GM18907 (cell line): ENCODE measurements at regions not wholly inside any gene's neighbourhood (a gene's known extent, or its start where the extent isn't known, plus 50 kb on each side); places are given as distances from the start of the nearest gene placed in this dataset.

Experiments used
- ATAC-seq: cut with Tn5 transposase; IDR thresholded peaks from one replicate; pipeline ENCODE4 v1.9.1; 2021; ENCODE audit warnings: mild to moderate bottlenecking, moderate library complexity; ENCODE audit not compliant: unreplicated experiment

DNA sequence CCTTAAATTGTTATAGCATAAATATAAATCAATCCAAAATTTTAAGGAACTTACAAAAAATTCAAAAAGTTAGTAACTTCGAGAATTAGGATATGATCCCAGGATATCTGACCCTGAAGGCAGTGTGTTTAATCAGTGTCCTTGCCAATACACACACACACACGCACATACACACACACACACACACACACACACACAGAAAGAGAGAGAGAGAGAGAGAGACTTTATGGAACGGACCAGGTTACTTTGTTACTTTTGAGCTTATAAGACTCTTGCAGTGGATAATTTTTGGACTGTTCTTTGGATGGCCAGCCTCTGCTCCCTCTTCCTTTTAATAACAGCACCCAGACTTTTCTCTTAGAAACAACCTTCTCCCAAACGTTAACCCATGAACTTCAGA lies 322.9 kb downstream of the NFIB start:
- ATAC-seq = no peak

DNA sequence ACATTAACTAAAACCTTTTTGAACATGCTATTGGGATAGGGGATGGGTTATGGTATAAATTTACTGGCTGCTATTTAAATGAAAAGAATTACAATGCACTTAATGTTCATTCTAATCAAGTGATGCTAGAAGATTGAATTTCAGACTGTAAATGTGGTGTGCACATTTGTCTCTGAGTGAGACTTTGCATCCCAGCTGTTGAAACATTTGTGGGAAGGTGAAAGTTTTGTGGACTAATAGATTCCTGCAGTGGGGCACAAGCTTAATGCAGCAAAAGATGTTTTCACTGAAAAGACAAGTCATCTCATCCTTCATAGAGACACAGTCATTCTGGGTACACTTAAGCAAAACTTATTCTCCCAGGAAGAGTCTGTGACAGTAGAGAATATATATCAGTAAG lies 323.6 kb downstream of the NFIB start:
- ATAC-seq = no peak

DNA sequence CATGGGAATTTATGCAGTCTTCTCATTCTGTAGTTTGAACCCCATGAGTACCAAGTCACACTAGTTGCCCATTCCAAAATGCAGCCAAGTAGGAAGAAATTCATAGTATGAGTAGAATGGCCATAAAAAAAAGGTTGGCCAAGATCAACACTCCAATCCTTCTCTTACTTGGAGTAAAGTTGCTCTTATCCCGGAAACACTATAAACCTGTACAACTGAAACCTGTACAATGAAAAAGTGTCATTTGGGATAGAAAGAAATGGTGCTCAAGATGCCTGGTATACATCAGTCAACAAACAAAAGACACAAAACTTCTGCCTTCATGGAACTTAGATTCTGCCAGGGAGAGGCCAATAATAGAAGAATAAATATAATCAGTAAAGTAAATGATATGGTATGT lies 325.0 kb downstream of the NFIB start:
- no peak for ATAC-seq

DNA sequence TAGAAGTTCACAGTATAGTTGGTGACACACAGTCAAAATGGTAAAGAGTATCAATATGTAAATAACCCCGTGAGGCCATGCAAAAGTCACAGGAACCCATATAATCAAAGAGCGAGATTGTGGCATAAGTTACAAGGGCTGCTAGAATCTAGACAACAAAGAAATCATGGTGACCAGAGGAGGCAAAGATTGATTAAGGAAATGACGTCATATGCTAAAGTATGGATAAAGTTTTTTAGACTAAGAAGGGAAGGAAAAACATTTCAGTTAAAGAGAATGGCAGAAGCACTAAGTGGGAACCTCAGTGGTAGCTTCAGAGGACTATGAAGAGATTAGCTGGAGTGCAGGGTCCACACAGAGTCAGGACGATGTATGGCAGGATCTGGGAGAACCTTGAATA lies 330.3 kb downstream of the NFIB start:
- ATAC-seq = no peak

DNA sequence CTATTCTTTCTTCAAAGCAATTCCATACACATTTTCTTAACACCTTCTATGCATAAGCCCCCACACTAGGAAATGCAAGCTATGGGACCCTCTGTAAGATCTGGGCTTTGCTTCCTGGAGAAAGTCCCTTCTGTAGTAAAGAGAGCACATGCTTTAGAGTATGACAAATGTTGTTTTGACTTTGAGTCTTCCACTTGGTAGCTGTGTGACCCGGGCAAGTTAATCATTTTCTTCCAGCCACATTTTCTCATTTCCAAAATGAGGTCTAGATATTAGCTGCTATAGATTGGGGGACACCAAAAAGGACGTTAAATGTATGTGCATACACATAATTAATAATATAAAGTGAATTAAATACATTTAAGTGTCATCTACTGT lies 334.0 kb downstream of the NFIB start:
- ATAC-seq = no peak

DNA sequence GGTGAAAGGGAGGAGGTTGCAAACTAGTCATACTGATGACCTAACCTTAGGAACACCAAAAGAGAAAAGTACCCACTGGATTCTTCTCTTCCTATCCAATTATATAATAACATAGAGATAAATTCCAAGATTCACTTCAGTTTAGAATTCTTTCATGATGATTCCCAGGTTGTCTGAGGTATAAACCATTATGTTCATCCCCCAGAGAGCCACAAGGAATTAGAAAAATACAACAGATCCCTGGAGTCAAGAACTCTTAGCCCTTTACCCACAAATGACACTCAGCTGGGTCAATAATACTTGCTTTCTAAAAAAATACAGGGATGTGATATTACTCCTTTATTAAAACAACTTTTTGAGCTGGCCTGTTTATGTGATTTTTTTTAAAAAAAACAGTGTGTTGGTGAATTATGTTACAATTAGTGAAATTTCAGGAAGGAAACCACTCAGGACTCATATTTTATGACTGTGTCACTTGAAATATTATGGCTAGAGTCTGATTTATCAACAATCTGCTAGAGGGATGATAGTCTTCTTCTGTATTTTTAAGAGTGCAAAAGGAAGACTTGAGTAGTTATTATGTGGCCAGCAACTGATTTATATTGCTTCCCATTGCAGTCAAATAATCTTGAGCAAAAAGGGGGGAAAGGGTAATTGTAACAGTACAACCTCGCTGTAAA lies 338.2 kb downstream of the NFIB start:
- no peak for ATAC-seq

DNA sequence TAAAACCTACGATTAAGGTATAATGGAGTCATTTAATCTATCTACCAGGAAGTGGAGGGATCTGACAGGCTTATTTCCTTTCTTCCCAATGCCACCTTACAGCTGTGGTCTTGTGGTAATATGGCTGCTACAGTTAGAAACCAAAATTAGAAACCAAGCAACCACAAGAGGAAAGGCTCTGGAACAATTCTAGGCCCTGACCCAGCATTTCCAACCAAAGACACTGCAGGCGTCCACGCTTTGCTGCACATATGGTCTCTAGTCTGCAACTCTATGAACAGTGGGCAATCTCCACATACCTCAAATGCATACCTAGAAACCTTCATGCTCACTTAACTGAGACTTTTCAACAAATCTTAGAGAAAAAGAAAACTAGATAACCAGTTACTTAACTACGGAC lies 339.1 kb downstream of the NFIB start:
- ATAC-seq = no peak

DNA sequence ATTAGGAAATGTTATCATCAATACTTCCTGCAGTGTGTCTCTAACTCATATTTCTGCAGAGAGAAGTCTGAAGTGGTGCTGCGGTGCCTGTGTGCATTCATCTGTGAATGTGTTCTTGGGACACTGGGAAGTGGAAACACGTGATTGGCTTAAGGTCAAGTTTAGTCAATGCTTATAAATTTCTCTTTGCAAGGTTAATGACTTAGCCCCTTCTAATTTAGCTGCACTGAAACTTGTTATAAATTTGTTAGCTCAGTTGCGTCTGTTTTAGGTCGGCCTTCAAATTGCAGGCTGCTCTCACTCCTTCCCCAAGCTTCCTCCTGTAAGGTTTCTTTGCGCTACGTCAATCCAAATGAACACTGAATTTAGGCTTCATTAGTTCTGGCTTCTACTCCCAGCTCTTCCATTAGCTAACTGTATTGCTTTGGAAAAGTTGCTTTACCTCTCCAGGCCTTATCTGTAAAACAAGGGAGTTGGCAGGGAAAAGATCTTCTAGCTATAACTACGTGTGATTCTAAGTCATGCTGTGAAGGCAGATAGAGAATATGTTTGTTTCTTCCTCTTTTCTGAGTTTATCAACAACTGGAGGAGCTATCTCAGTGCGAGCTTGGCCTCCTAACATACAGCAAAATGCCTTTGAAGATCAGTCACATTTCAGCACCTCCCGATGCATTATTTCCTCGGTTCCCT lies 341.8 kb downstream of the NFIB start:
- no peak for ATAC-seq

DNA sequence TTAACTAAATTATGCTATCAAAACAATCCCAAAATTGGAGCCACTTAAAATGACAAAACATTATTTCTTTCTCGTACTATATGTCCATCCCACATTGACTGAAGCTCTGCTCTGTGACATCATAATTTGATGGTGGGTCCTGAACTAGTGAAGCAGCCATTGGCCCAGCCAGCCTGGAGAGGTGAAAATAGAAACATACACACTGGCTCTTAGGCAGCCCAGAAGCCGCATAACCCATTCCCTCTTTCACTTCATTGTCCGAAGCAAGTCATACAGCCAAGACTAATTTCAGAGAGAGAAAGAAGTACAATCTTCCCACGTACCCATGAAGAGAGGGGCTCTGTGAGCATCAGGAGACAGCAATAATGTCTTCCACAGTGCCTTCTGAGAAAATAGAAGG lies 342.5 kb downstream of the NFIB start:
- no peak for ATAC-seq

DNA sequence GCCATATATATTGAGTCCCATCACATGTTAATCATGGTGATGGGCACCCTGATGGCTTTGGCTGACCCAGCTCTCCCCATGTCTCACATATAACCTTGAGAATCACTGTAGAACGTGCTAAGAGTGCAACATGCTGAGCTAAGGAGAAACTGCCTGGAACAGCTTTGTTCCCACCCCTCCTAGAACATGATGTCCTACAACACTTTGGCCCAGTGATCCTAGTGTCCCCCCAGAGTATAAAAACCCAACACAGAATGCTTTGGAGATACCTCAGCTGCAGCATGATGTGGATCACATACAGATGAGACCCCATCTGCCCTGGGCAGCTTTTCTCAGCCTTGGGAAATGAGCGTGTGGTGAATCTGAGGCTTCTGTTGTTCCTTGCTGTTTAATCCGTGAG lies 343.5 kb downstream of the NFIB start:
- ATAC-seq = no peak

GRCh38 chr9:13970018-13970417 lies 343.9 kb downstream of the NFIB start:
- no peak for ATAC-seq

DNA sequence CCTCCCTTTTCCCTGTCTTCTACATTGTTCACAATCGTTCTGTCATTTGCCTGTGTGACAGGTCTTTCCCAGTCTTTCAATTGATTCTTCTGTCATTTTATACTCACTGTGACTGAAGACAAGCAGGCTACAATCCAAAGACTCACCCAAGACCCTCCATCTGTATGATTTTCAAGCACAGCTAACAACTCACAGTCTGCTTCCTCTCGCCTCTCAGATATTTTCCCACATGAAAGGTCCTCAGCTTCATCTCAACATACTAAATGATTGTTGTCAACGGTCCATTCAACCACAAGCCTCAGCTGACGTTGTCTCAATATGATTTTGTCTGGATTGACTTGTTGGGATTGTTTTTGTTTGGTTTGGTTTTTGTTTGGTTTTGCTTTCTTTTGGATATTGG lies 346.5 kb downstream of the NFIB start:
- no peak for ATAC-seq

GRCh38 chr9:13967011-13967410 lies 346.9 kb downstream of the NFIB start:
- ATAC-seq = no peak

DNA sequence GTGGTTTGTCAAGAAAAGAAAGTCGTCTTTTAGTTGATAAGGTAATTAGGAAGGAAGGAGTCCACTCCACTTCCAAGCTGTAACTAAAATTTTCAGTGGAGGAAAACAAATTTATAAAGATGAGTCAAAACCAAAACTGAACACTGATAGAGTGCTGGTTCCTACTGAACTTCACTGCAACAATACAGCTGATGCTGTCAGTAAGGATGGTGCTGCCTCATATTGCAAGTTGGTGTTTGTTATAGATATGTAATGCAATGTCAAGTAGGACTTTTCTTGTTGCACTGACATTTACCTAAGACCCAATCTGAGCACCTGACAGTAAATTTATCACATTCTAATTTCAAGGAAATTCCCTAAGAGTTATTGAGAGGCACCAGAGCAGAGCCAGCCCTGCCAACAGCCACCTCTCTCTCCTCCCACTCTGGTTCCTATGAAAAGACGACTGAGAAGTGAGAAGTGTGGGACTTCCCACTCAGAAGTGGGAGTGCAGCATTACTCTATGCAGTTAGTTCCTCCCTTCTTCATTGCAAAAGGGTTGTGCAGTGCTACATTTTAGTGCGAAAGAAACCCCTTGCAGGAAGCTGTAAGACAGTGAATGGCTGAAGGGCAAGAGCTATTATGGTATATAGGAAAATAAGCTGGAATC lies 350.8 kb downstream of the NFIB start:
- peak; percentile 67 for ATAC-seq

GRCh38 chr9:13962006-13962405 lies 351.9 kb downstream of the NFIB start:
- ATAC-seq = no peak

DNA sequence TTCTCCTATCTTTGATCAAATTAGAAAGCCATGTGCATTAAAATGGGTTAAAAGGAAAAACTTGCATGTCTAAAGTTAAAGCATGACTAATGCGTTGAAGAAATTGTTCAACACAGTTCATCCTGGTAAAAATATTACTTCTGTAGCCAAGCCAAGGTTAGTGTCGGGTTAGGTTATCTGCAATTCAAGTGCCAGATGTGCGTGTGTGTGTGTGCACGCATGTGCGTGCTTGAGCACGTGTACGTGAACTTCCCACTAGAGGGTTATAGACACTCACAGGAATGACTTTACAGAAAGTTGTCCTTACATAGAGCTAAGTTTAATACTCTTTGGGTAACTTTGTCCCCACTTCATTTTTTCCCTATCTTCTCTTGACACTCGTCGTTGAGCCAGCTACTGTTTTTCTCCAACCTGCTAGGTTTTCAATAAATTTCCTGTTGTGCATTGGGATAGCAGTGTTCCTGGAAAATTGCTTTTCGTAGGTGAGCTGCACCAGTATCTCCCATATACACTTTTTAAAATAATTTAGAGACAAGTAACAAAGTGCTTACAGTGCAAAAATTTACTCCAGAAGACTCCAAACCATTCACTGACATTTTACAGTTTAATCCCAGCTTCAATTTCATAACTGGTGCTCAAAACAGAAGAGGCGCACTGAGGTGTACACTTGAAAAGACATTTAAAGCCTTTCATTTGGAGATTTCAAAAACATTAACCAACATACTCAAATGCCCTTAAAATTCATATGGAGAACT lies 353.8 kb downstream of the NFIB start:
- ATAC-seq = no peak

GRCh38 chr9:13958672-13959071 lies 355.3 kb downstream of the NFIB start:
- no peak for ATAC-seq

DNA sequence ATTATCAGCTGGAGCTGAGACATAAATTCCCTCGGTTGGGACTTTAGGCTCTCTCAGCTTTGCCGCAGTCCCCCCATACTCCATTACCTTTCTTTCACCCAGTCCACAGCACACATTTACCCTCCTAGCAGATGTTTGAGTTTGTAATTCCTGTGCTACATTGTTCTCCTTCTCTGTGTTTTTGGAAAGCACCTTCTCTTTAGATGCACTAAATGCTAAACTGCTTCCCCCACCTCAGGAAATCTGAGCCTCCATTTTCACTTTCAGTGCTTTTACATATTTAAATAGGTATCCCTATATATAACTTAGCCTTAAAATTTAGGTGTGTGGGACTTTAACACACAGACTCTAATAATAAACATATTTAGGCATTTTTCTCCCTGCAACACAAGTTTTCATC lies 356.9 kb downstream of the NFIB start:
- ATAC-seq = peak; percentile 63

GRCh38 chr9:13956107-13956506 lies 357.8 kb downstream of the NFIB start:
- ATAC-seq = no peak

DNA sequence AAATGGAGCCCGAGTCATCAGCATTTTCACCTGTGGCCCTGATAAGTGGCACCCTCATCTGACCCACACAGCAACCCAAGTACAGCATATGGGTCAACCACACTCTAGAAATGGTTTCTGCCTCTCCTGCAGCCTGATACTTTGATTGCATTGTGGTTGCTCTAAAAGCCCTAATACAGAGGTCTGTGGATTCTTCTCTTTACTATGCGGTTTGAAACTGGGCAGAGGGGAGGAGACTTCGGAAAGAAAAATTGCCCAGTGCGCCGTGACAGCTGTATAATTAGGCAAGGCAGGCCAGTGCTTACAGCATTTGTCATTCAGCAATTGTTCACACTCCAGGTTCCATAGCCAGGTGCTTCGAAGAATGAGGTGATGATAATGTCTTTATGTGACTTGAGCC lies 361.0 kb downstream of the NFIB start:
- no peak for ATAC-seq

DNA sequence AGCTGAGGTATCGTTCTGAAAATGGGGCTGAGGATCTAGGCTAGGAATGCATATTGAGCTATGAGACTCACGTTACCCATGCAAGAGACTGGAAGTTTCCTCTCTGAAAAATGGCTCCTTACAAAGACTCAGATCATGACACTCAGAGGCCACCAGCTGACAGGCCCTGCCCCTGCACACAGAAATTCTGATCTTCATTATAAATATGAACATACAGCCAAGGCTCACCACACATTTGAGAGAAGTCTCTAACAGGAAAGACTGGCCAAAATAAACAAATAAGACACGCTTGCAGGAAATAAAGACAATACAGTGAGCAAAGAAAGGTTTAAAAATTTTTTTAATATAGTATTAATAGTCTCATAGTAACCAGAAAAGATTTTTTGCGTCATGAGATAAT lies 365.9 kb downstream of the NFIB start:
- ATAC-seq = no peak

GRCh38 chr9:13943176-13943575 lies 370.8 kb downstream of the NFIB start:
- no peak for ATAC-seq
